Stimulated activated CD4-positive, alpha-beta T cell treated with anti-CD3 and anti-CD28 coated beads, Interleukin-2, amount 100 ng/mL, for 4 hours (primary cell): ENCODE measurements at regions not wholly inside any gene's neighbourhood (a gene's known extent, or its start where the extent isn't known, plus 50 kb on each side); places are given as distances from the start of the nearest gene placed in this dataset.
"Not testable (repeated sequence)": the region's sequence is repeated elsewhere in the genome, so short reads cannot be mapped to it uniquely, and the experiment has no call there.

Experiments used
- DNase-seq: peaks from one replicate; pipeline ENCODE4 v3.0.0-alpha.2; 2020; ENCODE audit warnings: low read depth

DNA sequence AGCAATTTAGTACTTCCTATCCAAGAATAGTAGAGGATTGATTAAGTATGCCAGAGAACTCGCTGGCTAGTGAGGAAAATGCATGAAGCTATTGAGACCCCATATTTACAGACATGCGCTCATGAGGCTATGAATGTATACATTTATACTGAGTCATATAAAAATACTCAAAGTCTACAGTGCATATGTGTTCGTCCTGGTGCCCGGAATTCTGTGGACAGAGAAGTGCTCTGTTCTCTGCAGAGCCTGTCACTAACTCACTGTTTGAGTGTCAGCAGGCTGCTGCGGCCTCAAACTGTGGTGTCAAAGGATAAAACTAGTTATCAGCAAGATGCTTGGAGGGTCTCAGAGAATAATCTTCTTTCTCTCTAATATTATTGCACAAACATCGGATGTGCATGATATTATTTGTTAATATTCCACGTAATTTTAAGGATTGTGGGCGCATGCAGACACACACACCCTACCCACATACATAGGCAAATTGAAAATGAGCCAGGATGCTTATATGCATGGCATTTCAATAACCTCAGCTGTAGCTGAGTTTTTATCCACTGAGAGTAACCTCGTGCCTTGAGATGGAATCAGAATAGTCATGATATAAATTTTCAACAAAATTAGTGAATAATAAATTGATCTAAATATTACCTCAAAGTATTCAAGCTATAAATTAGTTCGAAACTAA lies 50.0 kb upstream of the TSC22D2 start:
- DNase-seq: no peak

DNA sequence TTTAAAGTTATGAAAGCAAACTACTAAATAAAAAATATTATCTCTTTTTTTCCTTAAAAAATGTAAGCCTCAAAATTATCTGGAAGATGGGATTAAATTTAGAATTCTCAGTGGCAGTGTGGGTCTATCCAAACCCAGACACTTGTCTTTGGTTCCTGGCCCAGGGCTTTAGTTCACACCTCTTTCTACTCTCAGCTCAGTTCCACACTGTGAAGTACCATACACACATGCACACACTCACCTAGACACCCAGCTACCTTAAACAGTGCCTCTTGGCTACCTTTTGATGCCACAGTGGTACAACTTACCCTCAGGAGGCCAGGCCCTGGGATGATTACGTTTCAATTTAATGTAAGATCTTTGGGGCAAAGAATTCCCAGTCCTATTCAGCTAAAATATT lies 51.0 kb upstream of the TSC22D2 start:
- no peak for DNase-seq

DNA sequence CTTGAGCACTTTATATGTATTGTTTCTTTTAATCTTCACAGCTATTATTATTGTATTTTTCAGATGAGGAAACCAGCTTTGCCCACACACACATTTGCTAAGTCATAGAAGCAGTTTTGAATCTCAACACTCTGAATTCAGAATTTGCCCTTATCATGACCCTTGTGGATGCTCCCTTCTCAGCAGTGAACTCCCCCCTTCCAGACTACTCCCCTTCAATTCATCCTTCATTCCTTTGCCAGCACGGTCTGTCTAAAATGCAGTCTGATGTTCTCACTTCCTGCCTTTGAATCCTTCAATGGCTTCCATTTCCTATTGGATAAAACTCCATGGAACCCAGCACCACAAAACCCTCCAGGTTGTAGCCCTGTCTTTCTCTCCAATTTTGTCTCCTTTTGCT lies 52.5 kb upstream of the TSC22D2 start:
- no peak for DNase-seq

DNA sequence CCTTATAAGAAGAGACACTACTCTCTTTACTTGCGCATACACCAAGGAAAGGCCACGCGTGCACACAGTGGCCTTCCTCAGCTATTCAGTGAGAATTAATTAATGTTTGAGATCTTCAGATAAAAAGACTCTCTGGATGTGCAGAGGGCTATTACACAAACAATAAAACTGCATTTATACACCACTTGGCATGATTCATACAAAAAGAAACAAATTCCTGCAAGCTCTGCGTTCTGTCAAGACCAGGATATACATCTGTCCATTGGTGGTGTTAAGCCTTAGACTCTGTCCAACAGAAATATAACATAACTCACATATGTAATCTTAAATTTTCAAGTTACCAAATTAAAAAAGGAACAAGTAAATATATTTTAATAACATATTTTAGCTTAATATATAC lies 55.2 kb upstream of the TSC22D2 start:
- no peak for DNase-seq

DNA sequence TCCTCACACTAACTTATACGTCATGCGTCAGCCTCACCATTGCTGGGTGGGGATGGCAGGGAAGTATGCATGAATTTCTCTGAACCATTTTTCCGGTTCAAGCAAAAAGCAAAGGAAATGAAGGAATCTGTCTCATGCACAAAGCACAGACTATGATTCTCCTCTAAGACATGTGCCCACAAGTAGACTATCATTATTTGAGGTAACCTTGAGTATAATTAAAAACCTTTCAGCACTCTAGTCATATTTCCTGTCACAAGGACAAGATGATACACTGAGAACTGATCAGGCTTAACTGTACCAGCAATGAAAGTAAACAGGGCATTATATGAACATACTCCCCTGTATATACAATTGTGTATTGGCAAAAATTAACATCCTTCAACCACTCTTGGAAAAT lies 56.7 kb upstream of the TSC22D2 start:
- DNase-seq: no peak

DNA sequence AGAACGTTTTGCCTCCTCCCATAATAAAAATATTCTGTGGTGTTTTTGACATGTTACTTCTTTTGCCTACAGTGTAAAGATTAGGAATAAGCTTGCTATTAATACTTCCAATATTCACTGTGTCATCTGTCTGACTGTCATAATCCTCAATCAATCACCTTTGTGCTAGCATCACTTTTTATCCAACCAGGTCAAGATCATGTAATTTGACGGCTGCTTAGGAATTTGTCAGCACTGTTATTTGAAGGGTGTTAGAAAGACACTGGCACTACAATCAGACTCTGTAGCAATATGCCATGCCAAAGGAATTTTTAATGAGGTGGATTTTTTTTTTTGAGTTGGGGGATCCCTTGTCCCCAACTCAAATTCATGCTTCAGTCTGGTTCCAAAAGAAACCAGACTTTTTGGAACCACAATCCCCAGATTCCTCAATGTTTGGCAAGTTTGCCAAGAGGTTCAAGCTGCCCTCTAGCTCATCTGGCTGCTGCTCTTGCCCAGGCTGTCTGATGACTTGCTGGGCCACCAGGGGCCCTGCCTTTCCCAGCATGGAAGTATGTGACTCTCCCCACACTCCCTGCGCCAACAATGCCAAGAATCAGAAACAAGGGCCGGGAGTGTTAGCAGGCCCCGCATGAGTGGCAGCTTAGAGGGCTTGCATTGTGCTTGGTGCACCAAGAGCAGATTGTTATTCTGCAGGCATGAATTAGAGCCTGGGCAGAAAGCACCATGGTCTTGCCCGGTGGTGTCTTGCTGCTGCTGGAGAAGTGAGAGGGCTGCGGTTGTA lies 58.6 kb upstream of the TSC22D2 start:
- DNase-seq: no peak

DNA sequence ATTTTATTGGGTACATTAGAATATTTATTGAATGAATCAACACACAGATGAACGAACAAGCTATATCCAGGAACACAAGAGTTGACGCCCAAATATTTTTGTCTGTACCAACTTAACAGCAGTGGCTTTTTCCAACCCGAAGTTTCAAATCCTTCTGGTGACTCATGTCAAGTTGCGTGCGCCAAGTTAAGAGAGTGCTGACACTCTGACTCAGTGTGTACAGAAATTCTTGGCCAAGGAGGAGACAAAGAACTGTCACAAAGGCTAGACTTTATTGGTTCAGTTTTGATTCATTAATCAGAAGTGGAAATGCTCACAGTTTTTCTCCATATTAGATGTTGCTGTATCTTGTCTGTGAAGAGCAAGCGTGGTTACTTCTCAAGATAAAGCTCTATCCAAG lies 59.6 kb upstream of the TSC22D2 start:
- DNase-seq: no peak

DNA sequence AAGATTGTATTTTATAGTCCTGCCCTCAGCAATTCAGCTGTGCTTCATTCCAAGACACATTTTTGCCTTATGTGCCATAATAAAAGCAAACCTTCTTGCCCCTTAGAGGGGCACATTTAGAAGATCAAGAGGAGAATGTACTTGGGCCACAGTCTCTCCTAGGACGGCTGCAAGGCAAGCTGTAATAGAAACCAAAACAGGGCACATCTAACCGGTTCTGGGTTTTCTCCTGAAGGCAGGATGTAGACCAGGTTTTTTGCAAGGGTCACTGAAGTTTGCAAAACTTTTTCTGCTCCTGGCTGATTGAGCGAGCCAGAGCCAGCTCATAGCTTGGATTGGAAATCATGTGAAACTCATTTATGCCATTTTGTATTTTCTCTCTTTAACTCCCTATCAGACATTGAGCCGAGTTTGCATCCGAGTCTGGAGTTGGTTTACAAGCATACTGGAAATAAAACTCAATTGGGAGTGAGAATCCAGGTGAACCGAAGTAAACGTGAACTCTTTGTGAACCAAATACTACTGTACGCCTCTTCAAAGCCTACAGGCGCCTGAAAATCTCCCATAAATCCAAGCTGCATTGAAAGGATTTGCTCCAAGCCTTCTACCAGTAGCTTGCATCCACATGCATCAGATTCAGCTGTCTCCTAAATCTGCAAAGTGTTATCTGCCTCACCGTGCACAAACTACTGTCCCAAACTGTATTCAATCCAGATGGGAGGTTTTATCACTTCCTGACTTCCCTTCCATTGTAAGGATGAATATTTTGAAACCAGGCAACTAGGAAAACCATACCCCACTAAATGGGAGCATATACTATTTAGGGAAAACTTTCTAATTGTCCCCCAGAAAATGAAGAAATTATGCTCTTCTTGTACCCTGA lies 60.9 kb upstream of the TSC22D2 start:
- no peak for DNase-seq

GRCh38 chr3:150346266-150346665 lies 61.8 kb upstream of the TSC22D2 start:
- DNase-seq: no peak

DNA sequence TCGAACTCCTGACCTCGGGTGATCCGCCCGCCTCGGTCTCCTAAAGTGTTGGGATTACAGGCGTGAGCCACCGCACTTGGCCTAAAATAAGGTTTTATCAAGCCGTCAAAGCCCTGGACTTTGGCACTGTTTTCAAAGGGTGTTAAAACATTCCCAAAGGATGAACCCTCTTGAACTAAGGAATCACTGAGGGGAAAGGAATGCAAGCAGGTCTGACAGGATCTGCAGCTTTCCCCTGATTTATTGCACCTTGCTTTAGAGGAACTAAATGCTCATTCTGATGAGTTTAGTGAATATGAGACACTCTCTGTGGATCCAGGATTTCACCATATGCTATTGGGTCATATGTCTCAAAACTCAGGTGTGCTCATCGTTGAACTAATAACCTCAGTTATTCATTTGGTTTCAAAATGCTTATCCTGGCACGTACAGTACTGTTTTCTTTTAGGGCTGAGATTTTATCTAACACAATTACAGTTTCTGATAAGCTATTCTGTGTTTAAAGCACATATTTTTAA lies 63.0 kb upstream of the TSC22D2 start:
- no peak for DNase-seq

- DNase-seq: no peak
Observed at GRCh38 chr3:150344079-150344759, 63.9 kb upstream of the TSC22D2 start.

- DNase-seq: no peak
Observed at GRCh38 chr3:150342896-150343467, 65.1 kb upstream of the TSC22D2 start.

GRCh38 chr3:150341891-150342290 lies 66.2 kb upstream of the TSC22D2 start:
- no peak for DNase-seq

GRCh38 chr3:150336363-150336762 lies 71.7 kb upstream of the TSC22D2 start:
- not testable (repeated sequence) for DNase-seq

DNA sequence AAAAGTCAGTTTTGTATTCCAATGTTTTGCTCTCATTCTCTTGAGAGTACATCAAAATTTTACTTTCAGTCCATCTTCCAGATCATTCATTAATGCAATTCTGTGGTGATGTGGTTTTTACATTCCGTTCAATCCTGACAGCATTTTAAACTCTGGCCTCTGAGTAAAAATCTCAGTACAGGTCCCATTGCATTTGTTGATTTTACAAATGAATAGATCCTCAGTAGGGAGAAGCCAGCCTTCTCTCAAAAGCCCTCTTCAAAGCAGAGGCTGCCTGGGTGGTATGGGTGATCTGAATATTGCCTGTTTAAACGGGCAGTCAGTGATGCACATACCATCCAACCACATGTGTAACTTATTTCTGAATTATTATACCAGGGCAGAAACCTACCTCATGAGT lies 72.5 kb upstream of the TSC22D2 start:
- no peak for DNase-seq

DNA sequence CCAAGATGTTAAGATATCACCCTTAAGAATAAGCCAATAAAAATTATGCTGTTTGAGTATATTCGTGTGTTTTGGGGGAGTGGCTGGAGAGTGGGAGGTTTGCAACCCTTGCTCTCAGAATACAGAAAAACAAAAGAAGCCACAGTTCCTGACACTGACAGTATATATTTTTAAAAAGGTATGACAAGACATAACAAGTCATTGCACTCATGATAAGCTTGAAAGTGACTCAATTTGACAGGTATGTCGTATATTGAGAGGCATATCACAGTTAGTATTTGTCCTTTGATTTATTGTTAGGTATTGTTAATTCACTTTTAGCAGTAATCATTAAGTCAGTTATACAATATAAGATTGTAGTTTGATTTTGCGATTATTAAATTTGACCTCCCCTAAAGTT lies 73.1 kb upstream of the TSC22D2 start:
- DNase-seq: no peak

- no peak for DNase-seq
Observed at GRCh38 chr3:150333477-150333876, 74.6 kb upstream of the TSC22D2 start.

GRCh38 chr3:150331978-150332568 lies 76.0 kb upstream of the TSC22D2 start:
- no peak for DNase-seq

DNA sequence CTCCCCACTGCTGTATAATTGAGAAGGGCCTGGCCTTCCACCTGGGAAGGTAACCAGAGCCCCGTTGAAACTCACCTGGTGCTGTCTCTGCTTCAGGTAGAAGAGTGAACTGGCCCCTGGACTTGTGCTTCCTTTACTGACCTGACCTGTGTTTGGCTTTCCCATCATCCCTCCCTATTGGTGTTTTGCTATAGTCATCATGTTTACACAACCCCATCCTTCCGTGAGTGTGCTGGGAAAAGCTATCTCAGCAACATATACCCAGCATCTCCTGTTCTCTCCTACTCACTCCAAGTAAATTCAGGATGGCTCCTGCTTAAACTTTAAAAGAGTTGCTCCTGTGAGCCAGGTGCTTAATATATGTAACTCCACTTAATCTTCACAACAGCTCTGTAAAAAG lies 77.2 kb upstream of the TSC22D2 start:
- DNase-seq: no peak

DNA sequence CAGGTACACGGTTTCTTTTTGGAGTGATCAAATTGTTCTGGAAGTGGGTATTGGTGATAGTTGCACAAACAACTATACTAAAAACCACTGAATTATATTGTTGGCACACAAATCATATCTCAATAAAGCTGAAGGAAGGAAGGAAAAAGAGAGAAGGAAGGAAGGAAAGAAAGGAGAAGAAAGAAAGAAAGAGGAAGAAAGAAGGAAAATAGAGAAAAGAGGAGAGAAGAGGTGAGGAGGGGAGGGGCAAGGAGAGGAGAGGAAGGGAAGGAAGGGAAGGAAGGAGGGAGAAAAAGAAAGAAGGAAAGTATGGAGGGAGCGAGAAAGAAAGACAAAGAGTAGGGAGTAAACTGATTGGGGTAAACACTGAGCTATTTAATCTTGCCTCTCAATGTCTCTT lies 77.9 kb upstream of the TSC22D2 start:
- no peak for DNase-seq

DNA sequence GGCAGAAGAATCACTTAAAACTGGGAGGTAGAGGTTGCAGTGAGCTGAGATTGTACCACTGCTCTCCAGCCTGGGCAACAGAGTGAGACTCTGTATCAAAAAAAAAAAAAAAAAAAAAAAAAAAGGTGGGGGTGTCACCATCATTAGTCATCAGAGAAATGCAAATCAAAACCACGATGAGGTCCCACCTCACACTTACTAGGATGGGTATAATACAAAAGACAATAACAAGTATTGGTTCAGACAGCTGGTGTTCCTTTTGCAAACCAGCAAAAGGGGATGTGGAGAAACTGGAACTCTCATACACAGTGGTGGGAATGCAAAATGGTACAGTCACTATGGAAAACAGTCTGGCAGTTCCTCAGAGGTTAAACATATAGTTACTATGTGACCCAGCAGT lies 78.7 kb upstream of the TSC22D2 start:
- no peak for DNase-seq
